ENCODE measurements at regions not wholly inside any gene's neighbourhood (a gene's known extent, or its start where the extent isn't known, plus 50 kb on each side); places are given as distances from the start of the nearest gene placed in this dataset.

DNA sequence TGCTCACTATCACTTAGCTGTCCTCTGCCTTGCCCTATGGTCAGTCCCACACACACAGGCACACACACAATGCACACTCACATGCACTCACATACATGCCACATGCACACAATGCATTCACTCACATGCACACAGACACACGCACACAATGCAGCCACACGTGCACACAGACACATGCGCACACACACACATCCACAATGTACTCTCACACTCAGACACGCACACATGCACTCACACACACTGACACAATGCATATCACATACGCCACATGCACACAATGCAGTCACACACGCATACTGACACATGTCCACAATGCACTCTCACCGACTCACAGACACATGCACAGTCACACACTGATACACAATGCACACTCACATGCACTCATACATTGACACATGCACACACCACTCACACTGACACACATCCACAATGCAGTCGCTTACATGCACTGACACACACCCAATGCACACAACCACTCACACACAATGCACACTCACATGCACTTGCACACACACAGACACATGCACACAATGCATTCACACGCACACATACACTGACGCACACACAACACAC, 99.7 kb downstream of the ENGASE start:
- Histone ChIP-seq H3K4me3 (ENCODE audit: low read length in 3 of 3) (no peak overlapping the region), H3K9me3 (ENCODE audit: control insufficient read depth in 3 of 3, low read length in 3 of 3) (no peaks in the 10 kb centered on the region), H3K4me1 (ENCODE audit: control insufficient read depth in 3 of 3, insufficient read depth in 3 of 3, low read length in 3 of 3) (peaks cover 7 to 18% (median 18%) of the 10 kb centered on the region in 3 donors), H3K36me3 (ENCODE audit: control insufficient read depth in 3 of 3, insufficient read depth in 3 of 3, low read length in 3 of 3) (no peaks in the 10 kb centered on the region), H3K27me3 (ENCODE audit: control insufficient read depth in 3 of 3, insufficient read depth in 3 of 3, low read length in 3 of 3) (peaks cover 28 to 50% (median 29%) of the 10 kb centered on the region in 3 donors), H3K9ac (ENCODE audit: low read depth in 1 of 3, low read length in 3 of 3) (no peak overlapping the region), H3K27ac (ENCODE audit: low read depth, low read length) (no peak overlapping the region)

GRCh38 chr17:79171188-79171587, 96.6 kb downstream of the ENGASE start:
- H3K9ac ChIP-seq (ENCODE audit: low read depth in 1 of 3, low read length in 3 of 3) = no peak overlapping the region
- no peaks in the 10 kb centered on the region for H3K4me1 ChIP-seq (ENCODE audit: control insufficient read depth in 3 of 3, insufficient read depth in 3 of 3, low read length in 3 of 3)
- H3K4me3 ChIP-seq (ENCODE audit: low read length in 3 of 3) = no peak overlapping the region
- no peaks in the 10 kb centered on the region for H3K9me3 ChIP-seq (ENCODE audit: control insufficient read depth in 3 of 3, low read length in 3 of 3)
- peaks cover 26 to 44% (median 30%) of the 10 kb centered on the region in 3 donors for H3K27me3 ChIP-seq (ENCODE audit: control insufficient read depth in 3 of 3, insufficient read depth in 3 of 3, low read length in 3 of 3)
- H3K36me3 ChIP-seq (ENCODE audit: control insufficient read depth in 3 of 3, insufficient read depth in 3 of 3, low read length in 3 of 3) = no peaks in the 10 kb centered on the region
- H3K27ac ChIP-seq (ENCODE audit: low read depth, low read length) = no peak overlapping the region

GRCh38 chr17:79169861-79170260, 95.2 kb downstream of the ENGASE start:
- peaks cover 37 to 43% (median 41%) of the 10 kb centered on the region in 3 donors for H3K27me3 ChIP-seq (ENCODE audit: control insufficient read depth in 3 of 3, insufficient read depth in 3 of 3, low read length in 3 of 3)
- no peak overlapping the region for H3K27ac ChIP-seq (ENCODE audit: low read depth, low read length)
- no peaks in the 10 kb centered on the region for H3K36me3 ChIP-seq (ENCODE audit: control insufficient read depth in 3 of 3, insufficient read depth in 3 of 3, low read length in 3 of 3)
- no peaks in the 10 kb centered on the region for H3K9me3 ChIP-seq (ENCODE audit: control insufficient read depth in 3 of 3, low read length in 3 of 3)
- no peak overlapping the region for H3K4me3 ChIP-seq (ENCODE audit: low read length in 3 of 3)
- no peak overlapping the region for H3K9ac ChIP-seq (ENCODE audit: low read depth in 1 of 3, low read length in 3 of 3)
- H3K4me1 ChIP-seq (ENCODE audit: control insufficient read depth in 3 of 3, insufficient read depth in 3 of 3, low read length in 3 of 3) = no peaks in the 10 kb centered on the region

DNA sequence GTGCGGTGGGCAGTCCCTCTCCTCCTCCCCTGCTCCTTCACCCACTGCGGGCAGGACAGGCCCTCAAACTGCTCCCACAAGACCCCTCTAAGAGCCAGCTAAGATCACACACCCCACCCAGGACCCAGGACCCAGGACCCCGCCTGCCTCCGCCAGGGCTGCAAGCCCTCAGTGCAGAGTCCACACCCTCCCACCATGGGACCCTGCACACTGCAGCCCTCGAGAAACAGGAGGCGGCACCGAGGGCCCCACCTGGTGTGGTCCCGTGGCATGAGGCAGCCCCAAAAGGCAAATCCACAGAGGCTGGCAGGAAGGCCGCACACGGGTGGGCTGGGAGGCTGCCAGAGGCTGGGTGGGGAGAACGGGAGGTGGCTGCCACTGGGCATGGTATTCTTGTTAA, 94.7 kb downstream of the ENGASE start:
- no peaks in the 10 kb centered on the region for H3K36me3 ChIP-seq (ENCODE audit: control insufficient read depth in 3 of 3, insufficient read depth in 3 of 3, low read length in 3 of 3)
- peaks cover 38 to 48% (median 45%) of the 10 kb centered on the region in 3 donors for H3K27me3 ChIP-seq (ENCODE audit: control insufficient read depth in 3 of 3, insufficient read depth in 3 of 3, low read length in 3 of 3)
- H3K9me3 ChIP-seq (ENCODE audit: control insufficient read depth in 3 of 3, low read length in 3 of 3) = no peaks in the 10 kb centered on the region
- H3K9ac ChIP-seq (ENCODE audit: low read depth in 1 of 3, low read length in 3 of 3) = no peak overlapping the region
- H3K27ac ChIP-seq (ENCODE audit: low read depth, low read length) = no peak overlapping the region
- no peaks in the 10 kb centered on the region for H3K4me1 ChIP-seq (ENCODE audit: control insufficient read depth in 3 of 3, insufficient read depth in 3 of 3, low read length in 3 of 3)
- H3K4me3 ChIP-seq (ENCODE audit: low read length in 3 of 3) = no peak overlapping the region

DNA sequence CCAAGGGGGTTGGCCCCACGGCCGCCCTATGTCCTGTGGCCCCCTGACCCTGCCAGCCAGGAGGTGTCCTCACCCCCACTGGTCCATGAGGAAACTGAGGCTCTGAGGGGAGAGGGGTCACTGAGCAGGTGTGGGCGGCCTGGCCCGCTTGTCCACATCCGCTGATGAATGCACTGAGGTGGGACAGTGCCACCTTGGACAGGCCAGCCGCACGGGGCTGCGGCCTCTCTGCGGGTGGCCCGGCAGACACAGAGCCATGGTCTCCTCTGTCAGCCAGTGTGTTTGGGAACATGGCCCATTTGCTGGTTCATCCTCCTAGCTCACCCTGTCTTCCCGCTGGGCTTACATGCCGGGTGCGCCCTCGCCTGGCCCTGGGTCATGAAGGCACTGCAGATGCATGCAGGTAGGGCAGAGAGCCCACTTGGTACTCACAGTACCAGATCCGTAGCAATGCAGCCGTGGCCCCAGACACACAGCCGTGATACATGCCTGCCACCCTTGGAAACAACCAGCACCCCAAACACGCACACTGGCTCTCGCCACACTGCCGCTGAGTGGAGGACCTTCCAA, 93.9 kb downstream of the ENGASE start:
- Histone ChIP-seq H3K9ac (ENCODE audit: low read depth in 1 of 3, low read length in 3 of 3) (no peak overlapping the region), H3K4me1 (ENCODE audit: control insufficient read depth in 3 of 3, insufficient read depth in 3 of 3, low read length in 3 of 3) (no peaks in the 10 kb centered on the region), H3K4me3 (ENCODE audit: low read length in 3 of 3) (no peak overlapping the region), H3K9me3 (ENCODE audit: control insufficient read depth in 3 of 3, low read length in 3 of 3) (no peaks in the 10 kb centered on the region), H3K27me3 (ENCODE audit: control insufficient read depth in 3 of 3, insufficient read depth in 3 of 3, low read length in 3 of 3) (peaks cover 43 to 53% (median 51%) of the 10 kb centered on the region in 3 donors), H3K27ac (ENCODE audit: low read depth, low read length) (no peak overlapping the region), H3K36me3 (ENCODE audit: control insufficient read depth in 3 of 3, insufficient read depth in 3 of 3, low read length in 3 of 3) (no peaks in the 10 kb centered on the region)

- no peak overlapping the region for H3K9ac ChIP-seq (ENCODE audit: low read depth in 1 of 3, low read length in 3 of 3)
- no peaks in the 10 kb centered on the region for H3K36me3 ChIP-seq (ENCODE audit: control insufficient read depth in 3 of 3, insufficient read depth in 3 of 3, low read length in 3 of 3)
- no peak overlapping the region for H3K27ac ChIP-seq (ENCODE audit: low read depth, low read length)
- H3K27me3 ChIP-seq (ENCODE audit: control insufficient read depth in 3 of 3, insufficient read depth in 3 of 3, low read length in 3 of 3) = peaks cover 44 to 62% (median 53%) of the 10 kb centered on the region in 3 donors
- no peaks in the 10 kb centered on the region for H3K4me1 ChIP-seq (ENCODE audit: control insufficient read depth in 3 of 3, insufficient read depth in 3 of 3, low read length in 3 of 3)
- no peak overlapping the region for H3K4me3 ChIP-seq (ENCODE audit: low read length in 3 of 3)
- no peaks in the 10 kb centered on the region for H3K9me3 ChIP-seq (ENCODE audit: control insufficient read depth in 3 of 3, low read length in 3 of 3)
These were observed 92.9 kb downstream of the ENGASE start for GRCh38 chr17:79167486-79167885.

GRCh38 chr17:79165756-79166473, 91.3 kb downstream of the ENGASE start:
- no peaks in the 10 kb centered on the region for H3K36me3 ChIP-seq (ENCODE audit: control insufficient read depth in 3 of 3, insufficient read depth in 3 of 3, low read length in 3 of 3)
- H3K27me3 ChIP-seq (ENCODE audit: control insufficient read depth in 3 of 3, insufficient read depth in 3 of 3, low read length in 3 of 3) = peaks cover 48 to 69% (median 58%) of the 10 kb centered on the region in 3 donors
- H3K4me1 ChIP-seq (ENCODE audit: control insufficient read depth in 3 of 3, insufficient read depth in 3 of 3, low read length in 3 of 3) = no peaks in the 10 kb centered on the region
- no peak overlapping the region for H3K27ac ChIP-seq (ENCODE audit: low read depth, low read length)
- H3K9ac ChIP-seq (ENCODE audit: low read depth in 1 of 3, low read length in 3 of 3) = no peak overlapping the region
- H3K9me3 ChIP-seq (ENCODE audit: control insufficient read depth in 3 of 3, low read length in 3 of 3) = no peaks in the 10 kb centered on the region
- H3K4me3 ChIP-seq (ENCODE audit: low read length in 3 of 3) = no peak overlapping the region

DNA sequence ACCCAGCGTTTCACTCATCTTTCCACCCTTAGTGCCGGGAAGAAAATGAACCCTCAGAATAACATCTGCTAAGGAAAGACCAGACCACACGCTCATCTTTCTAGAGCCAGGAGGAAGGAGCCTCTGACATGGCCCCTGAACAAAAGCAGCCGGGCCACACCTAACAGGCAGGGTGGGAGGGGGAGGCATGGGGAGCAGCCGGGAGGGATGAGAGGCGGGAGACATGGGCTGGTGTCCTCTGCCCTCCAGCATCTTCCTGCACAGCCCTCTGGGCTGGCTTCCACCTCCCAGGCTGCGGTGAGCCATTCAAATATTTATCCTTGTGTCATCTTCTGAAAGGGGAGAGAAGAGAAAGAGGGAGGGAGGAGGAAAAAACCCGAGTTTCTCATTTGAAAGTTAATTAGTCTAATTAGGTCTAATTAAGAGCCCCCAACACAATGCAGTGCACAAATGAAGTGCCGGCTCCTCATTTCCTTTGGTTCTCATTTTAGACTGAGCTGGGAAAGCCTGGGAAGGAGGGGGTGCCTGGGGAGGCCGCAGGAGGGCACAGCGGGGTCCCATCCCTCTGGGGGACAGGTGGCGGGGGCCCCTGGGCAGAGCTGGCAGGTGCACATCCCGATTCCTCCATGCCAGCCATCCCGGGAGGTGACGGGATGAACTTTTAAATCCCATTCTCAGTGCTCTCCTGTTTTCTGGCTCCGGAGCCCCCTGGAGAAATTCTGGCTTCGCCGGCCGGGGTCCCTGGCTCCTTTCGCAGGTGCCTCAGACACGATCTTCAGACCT, 90.5 kb downstream of the ENGASE start:
- no peaks in the 10 kb centered on the region for H3K36me3 ChIP-seq (ENCODE audit: control insufficient read depth in 3 of 3, insufficient read depth in 3 of 3, low read length in 3 of 3)
- H3K4me1 ChIP-seq (ENCODE audit: control insufficient read depth in 3 of 3, insufficient read depth in 3 of 3, low read length in 3 of 3) = no peaks in the 10 kb centered on the region
- no peak overlapping the region for H3K27ac ChIP-seq (ENCODE audit: low read depth, low read length)
- H3K27me3 ChIP-seq (ENCODE audit: control insufficient read depth in 3 of 3, insufficient read depth in 3 of 3, low read length in 3 of 3) = peaks cover 53 to 68% (median 66%) of the 10 kb centered on the region in 3 donors
- no peak overlapping the region for H3K9ac ChIP-seq (ENCODE audit: low read depth in 1 of 3, low read length in 3 of 3)
- H3K4me3 ChIP-seq (ENCODE audit: low read length in 3 of 3) = no peak overlapping the region
- no peaks in the 10 kb centered on the region for H3K9me3 ChIP-seq (ENCODE audit: control insufficient read depth in 3 of 3, low read length in 3 of 3)

GRCh38 chr17:79164408-79164807, 89.8 kb downstream of the ENGASE start:
- no peaks in the 10 kb centered on the region for H3K36me3 ChIP-seq (ENCODE audit: control insufficient read depth in 3 of 3, insufficient read depth in 3 of 3, low read length in 3 of 3)
- no peak overlapping the region for H3K9ac ChIP-seq (ENCODE audit: low read depth in 1 of 3, low read length in 3 of 3)
- no peaks in the 10 kb centered on the region for H3K9me3 ChIP-seq (ENCODE audit: control insufficient read depth in 3 of 3, low read length in 3 of 3)
- H3K27me3 ChIP-seq (ENCODE audit: control insufficient read depth in 3 of 3, insufficient read depth in 3 of 3, low read length in 3 of 3) = peaks cover 55 to 70% (median 68%) of the 10 kb centered on the region in 3 donors
- no peak overlapping the region for H3K4me3 ChIP-seq (ENCODE audit: low read length in 3 of 3)
- no peaks in the 10 kb centered on the region for H3K4me1 ChIP-seq (ENCODE audit: control insufficient read depth in 3 of 3, insufficient read depth in 3 of 3, low read length in 3 of 3)
- H3K27ac ChIP-seq (ENCODE audit: low read depth, low read length) = no peak overlapping the region

All from skeletal muscle tissue (tissue), 3 donors.